IPS DF 19.7 (cell line): ENCODE measurements at regions not wholly inside any gene's neighbourhood (a gene's known extent, or its start where the extent isn't known, plus 50 kb on each side); places are given as distances from the start of the nearest gene placed in this dataset.

ENCODE experiments used
- DNase-seq: peaks from one replicate; pipeline ENCODE4 v3.0.0-alpha.2; 2013; ENCODE audit warnings: low read depth, low spot score

DNA sequence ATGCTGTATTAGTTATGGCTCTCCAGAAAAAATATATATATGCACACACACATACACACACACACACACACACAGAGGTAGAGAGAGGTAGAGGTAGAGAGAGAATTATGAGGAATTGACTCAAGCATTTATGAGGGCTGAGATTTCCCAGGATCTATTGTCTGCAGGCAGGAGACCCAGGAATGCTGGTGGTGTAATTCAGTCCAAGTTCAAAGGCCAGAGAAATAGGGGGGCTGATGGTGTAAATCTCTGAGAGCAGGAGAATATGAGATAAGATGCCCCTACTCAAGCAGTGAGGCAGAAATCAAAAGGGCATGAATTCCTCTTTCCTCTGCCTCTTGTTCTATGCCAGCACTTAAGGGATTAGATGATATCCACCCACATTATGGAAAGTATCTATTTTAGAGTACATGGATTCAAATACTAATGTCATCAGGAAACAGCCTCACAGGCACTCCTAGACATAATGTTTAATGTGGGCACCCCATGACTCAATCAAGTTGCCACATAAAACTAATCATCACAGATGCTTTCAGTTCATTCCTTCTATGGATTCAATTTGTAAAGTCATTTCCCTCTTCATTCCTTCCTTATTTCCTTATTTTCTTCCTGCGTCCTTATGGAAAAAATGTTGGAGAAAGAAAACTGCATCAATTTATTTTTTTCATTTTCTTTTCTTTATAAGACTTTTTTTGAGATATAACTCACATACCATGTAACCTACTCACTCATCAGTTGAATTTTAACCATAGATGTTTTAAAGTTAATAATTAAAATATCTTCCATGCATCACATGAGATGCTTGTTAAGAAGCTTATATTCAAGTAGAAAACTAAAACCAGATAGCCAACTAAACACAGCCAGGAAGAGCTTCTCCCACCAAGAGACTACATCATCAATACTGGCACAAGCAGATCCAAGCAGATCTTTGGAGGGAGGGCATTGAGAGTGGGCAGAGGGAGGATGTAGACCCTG lies 406.2 kb downstream of the MBD2 start:
- no peak for DNase-seq

DNA sequence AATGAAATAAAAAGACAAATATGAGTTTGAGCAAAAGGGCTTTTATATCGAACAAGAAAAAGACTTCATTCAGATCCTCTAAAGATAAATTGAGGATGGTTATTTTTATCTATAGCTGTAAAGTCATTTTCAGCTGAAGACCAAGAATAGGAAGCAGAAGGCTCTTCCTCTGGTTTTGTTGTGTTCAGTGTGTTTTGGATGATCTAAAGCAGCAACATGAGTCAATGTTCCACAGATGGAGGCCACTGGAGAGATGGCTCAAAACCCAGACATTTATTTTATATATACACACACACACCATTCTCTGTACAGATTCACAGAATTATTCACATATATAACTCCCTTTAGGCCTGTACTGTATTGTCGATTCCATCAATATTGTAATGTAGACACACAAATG lies 424.3 kb downstream of the MBD2 start:
- no peak for DNase-seq

DNA sequence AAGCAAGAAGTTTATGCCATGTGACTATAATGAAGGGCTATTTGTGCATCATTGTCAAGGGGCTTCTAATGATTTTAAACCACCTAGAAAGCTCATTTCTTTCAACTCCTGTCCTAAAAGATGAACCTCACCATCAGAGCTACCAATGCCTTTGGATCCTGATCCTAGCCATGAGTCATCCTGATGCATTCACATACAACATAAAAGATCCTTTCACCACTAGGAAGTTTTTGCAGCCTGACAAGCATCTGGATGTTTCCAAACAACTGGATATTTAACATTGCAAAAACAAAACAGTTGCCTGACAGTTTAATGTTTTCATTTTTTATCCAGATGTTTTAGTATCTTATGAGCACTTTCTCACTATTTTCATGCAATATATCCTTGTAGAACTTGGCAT lies 425.3 kb downstream of the MBD2 start:
- no peak for DNase-seq

DNA sequence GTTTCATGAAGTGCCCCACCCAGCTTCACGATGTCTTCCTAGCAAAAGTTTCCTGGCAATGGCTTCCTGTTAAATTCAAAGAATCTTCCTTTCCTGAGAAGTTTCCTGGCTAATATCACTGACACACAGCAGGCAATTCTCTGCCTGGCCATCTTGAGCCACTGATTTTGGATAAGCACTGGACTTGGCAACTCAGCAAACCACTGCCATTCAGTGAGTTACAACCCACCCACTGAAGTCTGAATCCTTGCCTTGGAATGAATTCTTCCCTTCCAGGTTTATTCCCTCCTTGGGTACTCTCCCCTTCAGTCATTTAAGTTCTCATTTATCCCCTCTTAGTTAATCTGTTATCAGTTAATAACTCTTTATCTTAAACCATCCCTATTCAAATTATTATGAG lies 426.0 kb downstream of the MBD2 start:
- DNase-seq = no peak

DNA sequence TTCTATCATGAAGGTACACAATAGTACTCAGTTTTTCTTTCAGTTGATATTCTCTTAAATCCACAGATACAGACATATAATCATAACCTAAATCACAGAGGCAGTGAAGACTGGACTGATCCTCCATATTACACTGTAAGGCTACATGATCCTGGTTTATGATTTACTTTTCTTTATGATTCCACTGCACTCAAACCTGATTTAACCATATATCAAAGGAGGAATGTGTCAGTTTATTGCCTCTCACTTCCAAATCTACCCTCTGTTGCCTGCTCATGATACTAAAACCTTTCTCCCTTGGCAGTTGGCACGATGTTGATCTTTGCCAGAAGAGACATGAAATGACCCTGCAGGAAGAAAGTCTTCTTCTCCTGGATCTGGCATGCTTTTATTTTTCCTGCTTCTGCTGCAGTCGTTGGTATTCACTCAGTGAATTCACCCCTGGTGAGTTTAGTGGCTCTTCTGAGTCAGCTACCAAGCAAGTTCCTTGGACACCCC lies 426.4 kb downstream of the MBD2 start:
- no peak for DNase-seq

DNA sequence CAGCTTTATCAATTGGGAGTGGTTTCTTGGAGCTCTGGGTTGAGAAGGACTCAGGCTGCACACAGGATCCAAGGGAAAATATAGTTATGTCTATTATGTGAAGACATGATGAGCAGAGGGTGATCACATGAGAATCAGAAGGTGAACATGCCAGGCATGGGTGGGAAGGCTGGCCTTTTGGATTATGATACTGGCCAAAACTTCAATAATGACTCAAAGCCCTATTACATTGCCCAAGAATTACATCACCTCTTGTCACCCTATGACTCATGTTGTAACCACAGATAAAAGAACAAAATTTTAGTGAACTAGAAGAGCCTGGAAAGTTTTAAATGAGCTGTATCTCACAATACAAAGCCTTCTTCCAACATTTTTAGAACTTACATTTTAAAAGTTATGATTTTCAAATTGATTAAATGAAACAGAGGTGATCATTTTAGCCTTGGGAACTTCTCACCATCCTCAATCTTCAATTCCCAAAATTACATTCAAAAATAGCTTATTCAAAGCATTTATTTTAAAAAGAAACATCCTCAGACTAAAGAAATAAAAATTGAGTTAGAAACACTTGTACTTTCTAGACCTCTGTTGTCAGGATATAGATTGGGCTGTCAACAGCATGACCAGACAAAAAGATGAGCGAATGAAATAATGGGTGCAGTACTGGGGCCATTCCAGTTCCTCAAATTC lies 428.3 kb downstream of the MBD2 start:
- DNase-seq = no peak

DNA sequence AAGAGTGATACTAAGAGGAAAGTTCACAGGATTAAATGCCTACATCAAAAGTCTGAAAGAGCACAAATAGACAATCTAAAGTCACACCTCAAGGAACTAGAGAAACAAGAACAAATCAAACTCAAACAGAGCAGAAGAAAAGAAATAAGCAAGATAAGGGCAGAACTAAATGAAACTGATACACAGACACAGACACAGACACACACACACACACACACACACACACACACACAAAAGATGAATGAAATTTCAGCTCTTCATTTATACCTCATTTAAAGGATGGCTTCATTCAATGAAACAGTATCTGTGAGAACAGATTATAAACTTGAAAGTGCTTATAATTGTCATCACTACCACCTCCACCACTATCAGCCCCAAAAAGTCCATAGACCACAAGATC lies 428.9 kb downstream of the MBD2 start:
- no peak for DNase-seq

DNA sequence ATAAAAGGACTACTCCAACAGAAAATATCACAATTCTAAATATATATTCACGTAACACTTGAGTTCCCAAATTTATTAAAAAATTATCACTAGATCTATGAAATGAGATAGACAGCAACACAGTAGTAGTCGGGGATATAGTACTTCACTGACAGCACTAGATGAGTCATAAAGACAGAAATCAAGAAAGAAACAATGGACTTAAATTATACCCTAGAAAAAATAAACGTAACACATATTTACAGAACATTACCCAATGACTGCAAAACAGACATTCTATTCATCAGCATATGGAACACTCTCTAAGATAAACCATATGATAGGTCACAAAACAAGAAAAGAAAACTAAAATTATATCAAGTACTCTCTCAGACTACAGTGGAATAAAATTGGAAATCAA lies 429.4 kb downstream of the MBD2 start:
- DNase-seq = no peak

DNA sequence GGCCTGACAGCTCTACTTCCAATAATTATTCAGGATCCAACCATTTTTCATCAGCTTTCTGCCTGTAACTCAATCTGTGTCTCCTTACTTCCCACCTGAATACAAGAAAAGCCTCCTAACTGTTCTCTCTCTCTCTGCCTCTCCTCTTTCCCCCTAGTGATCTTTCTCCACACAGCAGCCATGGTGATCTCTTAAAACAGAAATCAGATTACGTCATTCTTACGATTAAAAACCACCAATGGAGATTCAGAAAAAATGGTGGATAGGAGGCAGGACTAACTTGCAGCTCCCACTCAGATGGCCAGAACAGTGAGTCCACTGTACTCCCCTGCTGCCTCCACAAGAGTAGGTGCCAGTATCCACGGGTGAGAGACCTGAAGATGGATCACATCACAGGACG lies 431.7 kb downstream of the MBD2 start:
- DNase-seq = no peak

DNA sequence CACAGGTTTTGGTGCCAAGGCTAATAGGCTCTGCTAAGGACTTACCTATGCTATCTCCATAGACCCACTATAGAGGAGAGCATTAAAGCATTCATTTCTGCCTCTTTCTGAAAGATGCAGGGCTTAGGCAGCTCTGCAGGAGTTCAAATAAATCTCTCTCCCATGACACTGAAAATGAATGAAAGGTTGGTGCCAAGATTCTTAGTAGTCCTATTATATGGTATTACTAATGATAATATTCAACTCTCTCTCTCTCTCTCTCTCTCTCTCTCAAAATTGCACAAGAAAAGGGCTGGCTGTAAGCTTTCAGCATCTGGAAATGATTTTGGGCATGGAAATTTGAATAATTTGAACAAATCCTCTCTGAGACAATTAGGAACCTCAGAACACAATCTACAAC lies 433.7 kb downstream of the MBD2 start:
- DNase-seq = no peak

DNA sequence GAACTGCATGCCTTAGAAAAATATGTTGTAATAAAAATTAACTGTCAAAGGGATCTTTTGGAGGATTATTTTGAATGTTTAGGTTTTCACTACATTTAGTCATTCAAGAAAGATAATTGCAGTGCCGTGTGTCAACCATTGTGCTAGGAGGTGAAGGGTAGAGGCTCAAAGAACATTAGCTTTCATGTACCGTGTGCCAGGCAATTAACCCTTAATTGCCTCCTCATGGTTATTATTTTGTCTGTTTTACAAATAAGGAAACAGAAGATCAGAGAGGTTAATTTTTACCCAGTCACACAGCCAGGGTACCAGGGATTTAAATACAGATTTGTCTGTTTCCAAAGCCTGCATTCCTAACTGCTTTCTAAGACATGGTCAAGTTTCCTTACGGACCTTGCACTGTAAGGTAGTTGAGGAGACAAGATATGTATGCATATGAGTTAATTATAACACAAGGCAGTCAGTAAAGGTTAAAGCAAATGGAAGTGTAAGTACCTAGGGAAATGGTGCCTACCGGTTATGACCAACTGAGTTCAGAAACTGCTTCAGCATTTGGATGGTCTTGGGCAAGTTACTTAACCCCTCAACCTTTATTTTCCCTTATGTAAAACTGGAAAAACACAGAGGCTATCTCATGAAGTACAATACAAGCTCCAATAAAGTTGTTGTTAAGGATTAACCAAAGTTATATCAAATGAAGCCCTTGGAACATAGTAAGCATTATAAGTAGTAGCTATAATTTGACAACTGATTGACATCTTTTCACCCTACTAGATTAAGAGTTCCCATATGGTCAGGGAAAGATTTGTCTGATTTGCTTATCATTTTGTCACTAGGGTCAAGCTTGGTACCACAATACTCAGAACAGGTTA lies 434.9 kb downstream of the MBD2 start:
- DNase-seq = no peak

DNA sequence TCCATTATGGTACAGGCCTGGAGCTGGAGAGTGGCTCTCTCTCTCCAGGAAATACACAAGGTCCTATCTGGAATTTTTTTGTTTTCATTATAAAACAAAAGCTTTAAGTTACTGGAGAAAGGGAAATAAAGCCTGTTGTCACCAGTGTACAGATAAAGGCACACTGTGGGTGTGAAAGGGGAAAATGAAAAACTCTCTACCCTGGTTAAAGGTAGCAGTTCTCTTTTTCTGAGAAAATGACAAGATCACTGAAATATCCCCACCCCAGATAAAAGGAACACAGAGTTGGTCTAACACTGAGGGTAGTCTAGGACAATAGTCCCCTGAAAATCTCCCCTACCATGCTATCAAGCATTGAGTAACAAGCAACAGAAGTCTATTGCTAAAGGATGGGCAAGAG lies 438.7 kb downstream of the MBD2 start:
- no peak for DNase-seq

DNA sequence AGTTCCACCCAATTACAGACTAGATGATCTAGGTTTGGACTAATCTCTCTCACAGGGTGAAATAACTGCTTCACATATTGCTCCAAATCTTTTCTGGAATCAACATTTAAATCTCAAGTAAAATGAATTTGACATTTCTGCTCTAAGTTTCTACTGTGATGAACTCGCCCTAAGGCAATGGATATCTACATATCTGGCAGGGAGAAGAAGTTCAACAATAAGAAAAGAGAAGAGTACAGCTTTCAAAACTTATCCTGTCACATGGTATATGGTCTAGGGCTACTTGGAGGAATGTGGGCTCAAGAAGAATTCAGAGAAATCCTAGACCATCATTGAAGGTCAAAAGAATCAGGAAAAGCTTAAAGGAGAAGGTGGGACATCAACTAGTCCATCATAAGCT lies 440.2 kb downstream of the MBD2 start:
- no peak for DNase-seq

DNA sequence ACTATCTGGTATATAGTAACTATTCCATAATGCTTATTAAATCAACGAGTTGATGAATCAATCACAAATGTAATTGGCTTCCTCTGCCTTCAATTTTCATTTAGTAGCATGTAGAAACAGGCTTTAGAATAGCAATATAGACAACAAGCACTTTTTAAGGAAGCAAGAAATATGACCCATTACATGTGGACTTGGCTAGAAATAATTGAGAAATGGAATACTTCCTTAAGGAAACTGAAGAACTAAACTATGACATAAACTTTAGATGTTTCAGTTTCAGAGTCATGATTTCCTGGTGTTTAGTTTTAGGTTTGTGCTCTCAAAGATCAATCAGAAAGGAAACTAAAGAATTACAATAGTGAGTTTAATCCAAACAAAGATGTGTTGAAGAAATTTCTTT lies 443.8 kb downstream of the MBD2 start:
- DNase-seq = no peak

DNA sequence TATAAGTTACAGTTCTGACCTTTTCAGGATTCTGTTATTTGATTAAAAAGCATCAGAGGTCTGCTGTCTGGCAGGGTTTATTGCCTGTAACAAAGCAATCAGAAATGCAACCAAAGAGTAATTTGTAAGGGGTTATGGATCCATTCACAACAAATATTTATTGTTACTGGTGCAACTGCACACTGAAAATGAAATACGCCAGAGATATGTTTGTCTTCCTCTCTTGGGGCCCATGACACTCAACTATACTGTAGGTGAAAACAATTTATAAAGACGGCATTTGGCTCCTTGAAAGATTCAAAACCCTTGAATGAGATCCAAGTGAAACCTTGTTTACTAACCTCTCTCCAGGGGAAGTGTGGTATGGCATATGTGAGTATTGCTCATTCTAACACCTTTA lies 452.2 kb downstream of the MBD2 start:
- no peak for DNase-seq

DNA sequence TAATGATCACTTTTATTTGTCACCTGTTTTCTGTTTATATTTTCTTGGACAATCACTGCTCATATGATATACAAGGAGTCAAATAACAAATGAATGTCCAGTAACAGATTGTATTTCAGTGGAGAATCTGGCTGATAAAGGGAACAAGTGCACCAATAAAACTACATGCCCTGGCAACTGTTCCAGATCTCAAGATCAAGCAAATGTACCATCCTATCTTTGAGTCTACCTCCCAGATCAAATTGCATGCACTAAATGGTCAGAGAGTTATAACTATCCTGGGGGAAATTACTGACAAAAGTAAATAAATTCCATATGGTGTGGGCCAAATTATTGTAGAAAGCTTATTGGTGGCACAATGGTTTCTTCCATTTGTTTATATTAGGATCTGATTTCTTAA lies 452.8 kb downstream of the MBD2 start:
- DNase-seq = no peak

DNA sequence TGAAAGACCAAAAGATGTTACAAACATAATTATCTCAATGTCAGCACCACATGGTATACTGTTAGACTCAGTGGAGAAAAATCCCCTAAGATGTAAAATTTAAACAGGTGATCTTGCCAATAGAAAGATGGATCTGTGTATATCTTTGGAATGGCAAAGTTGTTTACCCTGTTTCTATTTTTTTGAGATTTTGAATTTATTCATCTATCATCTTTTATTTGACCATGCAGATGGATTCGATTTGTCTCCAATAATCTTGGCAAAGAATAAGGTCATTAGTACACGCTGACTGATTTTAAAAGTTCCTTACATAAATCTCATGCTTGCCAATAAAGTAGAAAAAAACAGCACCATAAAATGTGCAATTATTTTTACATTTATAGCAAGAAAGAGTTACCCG lies 459.3 kb downstream of the MBD2 start:
- DNase-seq = no peak

DNA sequence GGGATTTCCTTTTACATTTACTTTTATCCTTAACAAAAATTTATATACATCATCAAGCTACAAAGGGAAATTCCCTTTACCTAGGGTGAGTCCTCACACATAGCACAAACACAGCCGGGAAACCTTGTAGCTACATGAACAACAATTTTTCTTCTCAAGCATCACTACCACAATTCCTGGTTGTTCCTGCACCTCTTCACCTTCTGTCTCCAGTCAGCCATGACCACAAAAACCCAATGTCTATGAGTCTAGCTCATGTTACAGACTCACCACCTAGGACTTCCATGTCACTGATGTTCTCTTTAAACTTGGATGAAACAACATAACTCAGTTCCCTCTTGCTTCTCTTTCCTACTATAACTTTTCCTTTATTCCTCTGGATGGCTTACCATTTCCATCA lies 460.4 kb downstream of the MBD2 start:
- no peak for DNase-seq

DNA sequence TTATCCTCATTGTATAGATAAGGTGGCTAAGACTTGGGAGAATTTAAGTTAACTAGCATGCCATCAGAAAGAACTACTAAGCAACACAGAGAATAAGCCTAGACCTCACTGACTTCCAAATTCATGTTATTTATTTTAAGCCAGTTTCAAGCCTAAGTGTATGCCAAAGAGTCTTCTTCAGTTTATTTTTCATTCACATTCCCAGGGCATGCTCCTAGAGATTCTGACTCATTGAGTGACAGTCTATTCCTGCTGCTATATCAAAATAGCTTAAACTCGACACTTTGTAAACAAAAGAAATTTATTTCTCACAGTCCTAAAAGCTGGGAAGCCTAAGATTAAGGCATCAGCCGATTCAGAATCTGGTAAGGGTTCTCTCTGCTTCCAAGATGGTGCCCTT lies 467.1 kb downstream of the MBD2 start:
- DNase-seq = no peak

DNA sequence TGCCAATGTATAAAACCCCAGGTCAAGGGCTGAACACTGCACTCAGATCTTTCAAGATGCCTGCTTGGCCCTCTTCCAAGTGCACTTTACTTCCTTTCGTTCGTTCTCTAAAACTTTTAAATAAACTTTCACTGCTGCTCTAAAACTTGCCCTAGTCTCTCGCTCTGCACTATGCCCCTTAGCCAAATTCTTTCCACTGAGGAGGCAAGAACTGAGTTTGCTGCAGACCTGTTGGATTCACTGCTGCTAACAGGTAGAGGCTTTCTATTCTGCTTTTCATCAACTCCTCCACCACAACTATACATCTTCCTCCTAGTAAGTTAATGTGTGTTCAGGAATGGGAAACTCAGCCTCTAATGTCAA lies 467.9 kb downstream of the MBD2 start:
- DNase-seq = no peak

DNA sequence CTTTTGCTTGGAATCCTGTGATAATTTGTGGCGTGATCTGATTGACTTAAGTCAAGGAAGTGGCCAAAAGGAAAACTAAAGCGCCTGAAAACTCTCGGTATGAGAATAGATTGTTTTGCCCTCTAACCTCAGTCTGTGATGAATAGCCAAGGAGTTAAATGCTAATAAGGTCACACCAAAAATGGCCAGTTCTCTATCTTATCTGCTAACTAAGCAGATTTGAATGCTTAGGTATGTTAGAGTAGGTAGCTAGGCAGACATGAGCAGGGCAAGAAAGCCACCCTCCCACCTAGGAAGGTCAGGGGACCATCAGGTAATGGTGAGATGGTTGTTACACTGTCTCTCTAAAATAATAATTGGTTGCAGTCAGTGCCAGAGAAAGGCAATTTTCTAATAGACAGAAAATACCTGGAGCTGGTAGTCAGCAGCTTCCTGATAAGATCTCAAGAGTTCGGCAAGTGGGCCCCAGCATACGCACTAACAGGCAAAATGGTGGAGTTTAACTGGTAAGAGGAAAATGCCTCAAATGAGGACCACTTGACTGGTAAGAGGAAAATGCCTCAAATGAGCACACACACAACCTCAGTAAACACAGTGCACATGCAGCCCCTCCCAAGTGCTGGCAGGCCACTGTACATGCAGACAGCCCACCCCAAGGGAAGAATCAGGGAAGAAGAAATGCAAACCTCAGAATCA lies 468.4 kb downstream of the MBD2 start:
- no peak for DNase-seq
